HepG2 (cell line): ENCODE measurements at regions not wholly inside any gene's neighbourhood (a gene's known extent, or its start where the extent isn't known, plus 50 kb on each side); places are given as distances from the start of the nearest gene placed in this dataset.

ENCODE experiments used
- ATAC-seq: fragments of 200-7000 bp; cut with Tn5 transposase; 3 replicates; pipeline ENCODE4 v1.9.1; 2020; ENCODE audit warnings: mild to moderate bottlenecking, moderate library complexity
- BruUV-seq: library from RNA; stranded (reverse); fragments of 400-500 nt; replicated peaks from 2 replicates; lab custom pipeline; 2021; lab: Mats Ljungman, UMichigan
- CTCF ChIA-PET: fragments of 300-600 bp; formaldehyde crosslinking; extraction: SDS; loops from one replicate; lab custom pipeline; 2021; ENCODE audit warnings: low total read pairs, inconsistent platforms, low intra/inter-chr PET ratio; lab: Yijun Ruan, JAX
- POLR2A ChIA-PET: fragments of 350-600 bp; sonication (Branson Sonifier 250); formaldehyde crosslinking; loops from one replicate; lab custom pipeline; 2020; ENCODE audit warnings: antibody characterized with exemption, inconsistent platforms; lab: Yijun Ruan, JAX
- DNase-seq: peaks from one replicate; pipeline ENCODE4 v3.0.0-alpha.2; 2015; ENCODE audit warnings: low spot score
- FAIRE-seq: peaks from 3 replicates; lab custom pipeline; 2011; peaks lifted over from hg19 to GRCh38; lab: Jason Lieb, UNC
- H2AFZ ChIP-seq: one replicate; pipeline ENCODE4 v1.6.1; 2011; ENCODE audit warnings: low read length, inconsistent platforms
- H3K27ac ChIP-seq: fragments of 300-600 bp; 3 replicates; pipeline ENCODE4 v1.8.0; 2011; ENCODE audit warnings: mixed run types, mild to moderate bottlenecking, mixed read lengths, low read length, inconsistent platforms; ENCODE audit not compliant: insufficient read depth; ENCODE audit errors: extremely low read length
- H3K27me3 ChIP-seq, 2 experiments: fragments of 200-600 bp in 1 of 2; 2 replicates in 1 of 2; 3 replicates in 1 of 2; pipeline versions ENCODE4 v1.6.0 to v1.8.0; 2011; ENCODE audit warnings: low read length in 2 of 2, mild to moderate bottlenecking in 2 of 2, moderate library complexity in 2 of 2, inconsistent platforms in 1 of 2; ENCODE audit not compliant: insufficient read depth in 2 of 2, control insufficient read depth in 1 of 2
- H3K36me3 ChIP-seq, 2 experiments: fragments of 200-600 bp in 1 of 2; replicated peaks in 1 of 2; 2 replicates in 1 of 2; 3 replicates in 1 of 2; pipeline versions ENCODE4 v1.5.1 to v1.8.0; 2011; ENCODE audit warnings: low read length in 2 of 2, inconsistent platforms in 1 of 2; ENCODE audit not compliant: insufficient read depth in 2 of 2, control insufficient read depth in 1 of 2
- H3K4me1 ChIP-seq: 2 replicates; pipeline ENCODE4 v1.5.1; 2012; ENCODE audit warnings: low read length, inconsistent platforms; ENCODE audit not compliant: insufficient read depth
- H3K4me2 ChIP-seq: 2 replicates; pipeline ENCODE4 v1.6.0; 2011; ENCODE audit warnings: low read depth, low read length, inconsistent platforms
- H3K4me3 ChIP-seq, 3 experiments: fragments of 200-600 bp in 1 of 3; sonication (generic), shearing (Covaris generic) in 1 of 3; replicated peaks in 1 of 3; 2 replicates each; pipeline ENCODE4 v1.5.1; 2011 to 2016; ENCODE audit warnings: low read length in 3 of 3, inconsistent platforms in 2 of 3, low read depth in 2 of 3, mild to moderate bottlenecking in 2 of 3, control low read depth in 1 of 3, mixed read lengths in 1 of 3; ENCODE audit not compliant: insufficient read depth in 1 of 3
- H3K79me2 ChIP-seq: one replicate; pipeline ENCODE4 v1.6.1; 2011; ENCODE audit warnings: low read length, inconsistent platforms; ENCODE audit not compliant: insufficient read depth
- H3K9ac ChIP-seq: 2 replicates; pipeline ENCODE4 v1.6.0; 2011; ENCODE audit warnings: mild to moderate bottlenecking, low read depth, low read length, inconsistent platforms; ENCODE audit not compliant: insufficient read depth
- H3K9me3 ChIP-seq: 2 replicates; pipeline ENCODE4 v1.5.1; 2012; ENCODE audit warnings: mild to moderate bottlenecking, low read length
- H4K20me1 ChIP-seq: 2 replicates; pipeline ENCODE4 v1.6.0; 2011; ENCODE audit warnings: inconsistent platforms, mild to moderate bottlenecking, low read length, moderate library complexity; ENCODE audit not compliant: insufficient read depth
- ATM ChIP-seq: fragments of 450-650 bp; IDR thresholded peaks from 2 replicates; pipeline ENCODE4 v1.7.1; 2017; ENCODE audit warnings: mild to moderate bottlenecking, borderline replicate concordance
- KDM3A ChIP-seq: IDR thresholded peaks from 2 replicates; pipeline ENCODE4 v1.6.1; 2018; ENCODE audit warnings: low read depth, missing compliant biosample characterization
- SMC3 ChIP-seq: IDR thresholded peaks from 2 replicates; pipeline ENCODE4 v1.6.1; 2011; ENCODE audit warnings: low read length, improper control_type of control experiment
- ZFAT ChIP-seq: sonication (generic); formaldehyde crosslinking; conservative IDR thresholded peaks from 2 replicates; pipeline ENCODE4 v1.8.1; 2023; ENCODE audit warnings: missing genetic modification reagents, inconsistent platforms
- WGBS: methylation state at CpG from one replicate; pipeline ENCODE4 v1.1.6; 2017; ENCODE audit warnings: low lambda C conversion rate; 5-methylcytosine and 5-hydroxymethylcytosine counted together
- in situ Hi-C: cut with HindIII; loops from 2 replicates; pipeline ENCODE4 v1.10.0; 2017; ENCODE audit warnings: low pct_unique_long_range_greater_than_20kb; ENCODE audit not compliant: extremely low pct_ligation_motif_present
- intact Hi-C: fragments of 100-400 bp; cut with micrococcal nuclease; formaldehyde crosslinking; loops from one replicate; pipeline ENCODE4 v1.10.0; 2022; ENCODE audit not compliant: unreplicated experiment
- TF ChIP-seq, protein P1 (sequence below): IDR thresholded peaks from 2 replicates; pipeline ENCODE4 v1.6.1; 2016
- TF ChIP-seq, protein P2 (sequence below): sonication (generic); formaldehyde crosslinking; IDR thresholded peaks from 2 replicates; pipeline ENCODE4 v1.5.0; 2020; ENCODE audit warnings: mild to moderate bottlenecking, missing genetic modification reagents, borderline replicate concordance
- TF ChIP-seq, protein P3 (sequence below): sonication (generic); formaldehyde crosslinking; conservative IDR thresholded peaks from 2 replicates; pipeline ENCODE4 v1.8.0; 2022; ENCODE audit warnings: missing genetic modification reagents
- TF ChIP-seq, protein P4 (sequence below): IDR thresholded peaks from 2 replicates; pipeline ENCODE4 v1.6.1; 2016; ENCODE audit warnings: missing compliant biosample characterization, missing genetic modification reagents, borderline replicate concordance

DNA sequence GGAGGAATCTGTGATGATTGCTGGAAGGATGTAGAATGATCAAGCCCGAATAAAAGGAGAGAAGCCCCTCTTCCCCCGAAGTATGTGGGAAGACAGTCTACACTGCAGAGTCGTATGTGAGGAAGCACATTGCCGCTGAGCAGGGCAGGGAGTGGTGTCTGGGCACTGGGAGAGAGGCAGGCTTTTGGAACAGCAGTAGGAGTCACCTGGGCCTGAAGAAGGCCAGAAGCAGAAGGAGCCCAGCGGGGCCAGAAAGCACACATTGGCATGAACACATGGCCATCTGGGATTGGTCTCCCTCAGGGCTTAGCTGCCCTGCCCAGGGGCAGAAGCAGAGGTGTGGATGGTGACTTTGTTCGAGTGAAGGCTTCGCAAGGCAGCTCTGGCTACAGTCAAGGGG, 162.8 kb downstream of the ERCC6L2 start:
- H3K4me2 ChIP-seq: no peak overlapping the region
- TF ChIP-seq ZFAT (CRISPR knock-in tag): no peak
- TF ChIP-seq, protein P1, sequence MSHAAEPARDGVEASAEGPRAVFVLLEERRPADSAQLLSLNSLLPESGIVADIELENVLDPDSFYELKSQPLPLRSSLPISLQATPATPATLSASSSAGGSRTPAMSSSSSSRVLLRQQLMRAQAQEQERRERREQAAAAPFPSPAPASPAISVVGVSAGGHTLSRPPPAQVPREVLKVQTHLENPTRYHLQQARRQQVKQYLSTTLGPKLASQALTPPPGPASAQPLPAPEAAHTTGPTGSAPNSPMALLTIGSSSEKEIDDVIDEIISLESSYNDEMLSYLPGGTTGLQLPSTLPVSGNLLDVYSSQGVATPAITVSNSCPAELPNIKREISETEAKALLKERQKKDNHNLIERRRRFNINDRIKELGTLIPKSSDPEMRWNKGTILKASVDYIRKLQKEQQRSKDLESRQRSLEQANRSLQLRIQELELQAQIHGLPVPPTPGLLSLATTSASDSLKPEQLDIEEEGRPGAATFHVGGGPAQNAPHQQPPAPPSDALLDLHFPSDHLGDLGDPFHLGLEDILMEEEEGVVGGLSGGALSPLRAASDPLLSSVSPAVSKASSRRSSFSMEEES (CRISPR knock-in tag): no peak
- TF ChIP-seq SMC3: no peak
- TF ChIP-seq, protein P2, sequence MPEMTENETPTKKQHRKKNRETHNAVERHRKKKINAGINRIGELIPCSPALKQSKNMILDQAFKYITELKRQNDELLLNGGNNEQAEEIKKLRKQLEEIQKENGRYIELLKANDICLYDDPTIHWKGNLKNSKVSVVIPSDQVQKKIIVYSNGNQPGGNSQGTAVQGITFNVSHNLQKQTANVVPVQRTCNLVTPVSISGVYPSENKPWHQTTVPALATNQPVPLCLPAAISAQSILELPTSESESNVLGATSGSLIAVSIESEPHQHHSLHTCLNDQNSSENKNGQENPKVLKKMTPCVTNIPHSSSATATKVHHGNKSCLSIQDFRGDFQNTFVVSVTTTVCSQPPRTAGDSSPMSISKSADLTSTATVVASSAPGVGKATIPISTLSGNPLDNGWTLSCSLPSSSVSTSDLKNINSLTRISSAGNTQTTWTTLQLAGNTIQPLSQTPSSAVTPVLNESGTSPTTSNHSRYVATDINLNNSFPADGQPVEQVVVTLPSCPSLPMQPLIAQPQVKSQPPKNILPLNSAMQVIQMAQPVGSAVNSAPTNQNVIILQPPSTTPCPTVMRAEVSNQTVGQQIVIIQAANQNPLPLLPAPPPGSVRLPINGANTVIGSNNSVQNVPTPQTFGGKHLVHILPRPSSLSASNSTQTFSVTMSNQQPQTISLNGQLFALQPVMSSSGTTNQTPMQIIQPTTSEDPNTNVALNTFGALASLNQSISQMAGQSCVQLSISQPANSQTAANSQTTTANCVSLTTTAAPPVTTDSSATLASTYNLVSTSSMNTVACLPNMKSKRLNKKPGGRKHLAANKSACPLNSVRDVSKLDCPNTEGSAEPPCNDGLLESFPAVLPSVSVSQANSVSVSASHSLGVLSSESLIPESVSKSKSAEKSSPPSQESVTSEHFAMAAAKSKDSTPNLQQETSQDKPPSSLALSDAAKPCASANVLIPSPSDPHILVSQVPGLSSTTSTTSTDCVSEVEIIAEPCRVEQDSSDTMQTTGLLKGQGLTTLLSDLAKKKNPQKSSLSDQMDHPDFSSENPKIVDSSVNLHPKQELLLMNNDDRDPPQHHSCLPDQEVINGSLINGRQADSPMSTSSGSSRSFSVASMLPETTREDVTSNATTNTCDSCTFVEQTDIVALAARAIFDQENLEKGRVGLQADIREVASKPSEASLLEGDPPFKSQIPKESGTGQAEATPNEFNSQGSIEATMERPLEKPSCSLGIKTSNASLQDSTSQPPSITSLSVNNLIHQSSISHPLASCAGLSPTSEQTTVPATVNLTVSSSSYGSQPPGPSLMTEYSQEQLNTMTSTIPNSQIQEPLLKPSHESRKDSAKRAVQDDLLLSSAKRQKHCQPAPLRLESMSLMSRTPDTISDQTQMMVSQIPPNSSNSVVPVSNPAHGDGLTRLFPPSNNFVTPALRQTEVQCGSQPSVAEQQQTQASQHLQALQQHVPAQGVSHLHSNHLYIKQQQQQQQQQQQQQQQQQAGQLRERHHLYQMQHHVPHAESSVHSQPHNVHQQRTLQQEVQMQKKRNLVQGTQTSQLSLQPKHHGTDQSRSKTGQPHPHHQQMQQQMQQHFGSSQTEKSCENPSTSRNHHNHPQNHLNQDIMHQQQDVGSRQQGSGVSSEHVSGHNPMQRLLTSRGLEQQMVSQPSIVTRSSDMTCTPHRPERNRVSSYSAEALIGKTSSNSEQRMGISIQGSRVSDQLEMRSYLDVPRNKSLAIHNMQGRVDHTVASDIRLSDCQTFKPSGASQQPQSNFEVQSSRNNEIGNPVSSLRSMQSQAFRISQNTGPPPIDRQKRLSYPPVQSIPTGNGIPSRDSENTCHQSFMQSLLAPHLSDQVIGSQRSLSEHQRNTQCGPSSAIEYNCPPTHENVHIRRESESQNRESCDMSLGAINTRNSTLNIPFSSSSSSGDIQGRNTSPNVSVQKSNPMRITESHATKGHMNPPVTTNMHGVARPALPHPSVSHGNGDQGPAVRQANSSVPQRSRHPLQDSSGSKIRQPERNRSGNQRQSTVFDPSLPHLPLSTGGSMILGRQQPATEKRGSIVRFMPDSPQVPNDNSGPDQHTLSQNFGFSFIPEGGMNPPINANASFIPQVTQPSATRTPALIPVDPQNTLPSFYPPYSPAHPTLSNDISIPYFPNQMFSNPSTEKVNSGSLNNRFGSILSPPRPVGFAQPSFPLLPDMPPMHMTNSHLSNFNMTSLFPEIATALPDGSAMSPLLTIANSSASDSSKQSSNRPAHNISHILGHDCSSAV (CRISPR knock-in tag): no peak
- TF ChIP-seq, protein P3, sequence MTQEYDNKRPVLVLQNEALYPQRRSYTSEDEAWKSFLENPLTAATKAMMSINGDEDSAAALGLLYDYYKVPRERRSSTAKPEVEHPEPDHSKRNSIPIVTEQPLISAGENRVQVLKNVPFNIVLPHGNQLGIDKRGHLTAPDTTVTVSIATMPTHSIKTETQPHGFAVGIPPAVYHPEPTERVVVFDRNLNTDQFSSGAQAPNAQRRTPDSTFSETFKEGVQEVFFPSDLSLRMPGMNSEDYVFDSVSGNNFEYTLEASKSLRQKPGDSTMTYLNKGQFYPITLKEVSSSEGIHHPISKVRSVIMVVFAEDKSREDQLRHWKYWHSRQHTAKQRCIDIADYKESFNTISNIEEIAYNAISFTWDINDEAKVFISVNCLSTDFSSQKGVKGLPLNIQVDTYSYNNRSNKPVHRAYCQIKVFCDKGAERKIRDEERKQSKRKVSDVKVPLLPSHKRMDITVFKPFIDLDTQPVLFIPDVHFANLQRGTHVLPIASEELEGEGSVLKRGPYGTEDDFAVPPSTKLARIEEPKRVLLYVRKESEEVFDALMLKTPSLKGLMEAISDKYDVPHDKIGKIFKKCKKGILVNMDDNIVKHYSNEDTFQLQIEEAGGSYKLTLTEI (CRISPR knock-in tag): no peak
- TF ChIP-seq KDM3A (CRISPR knock-in tag): no peak
- TF ChIP-seq ATM: no peak
- TF ChIP-seq, protein P4, sequence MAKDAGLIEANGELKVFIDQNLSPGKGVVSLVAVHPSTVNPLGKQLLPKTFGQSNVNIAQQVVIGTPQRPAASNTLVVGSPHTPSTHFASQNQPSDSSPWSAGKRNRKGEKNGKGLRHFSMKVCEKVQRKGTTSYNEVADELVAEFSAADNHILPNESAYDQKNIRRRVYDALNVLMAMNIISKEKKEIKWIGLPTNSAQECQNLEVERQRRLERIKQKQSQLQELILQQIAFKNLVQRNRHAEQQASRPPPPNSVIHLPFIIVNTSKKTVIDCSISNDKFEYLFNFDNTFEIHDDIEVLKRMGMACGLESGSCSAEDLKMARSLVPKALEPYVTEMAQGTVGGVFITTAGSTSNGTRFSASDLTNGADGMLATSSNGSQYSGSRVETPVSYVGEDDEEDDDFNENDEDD (CRISPR knock-in tag): no peak
- TF ChIP-seq, all 625 proteins: peak for 0
- peaks cover 1 to 14% of the 10 kb centered on the region in 2 experiments; a peak in 2 of 5 replicates for H3K27me3 ChIP-seq
- no peak overlapping the region for H2AFZ ChIP-seq
- no peak overlapping the region for H3K4me3 ChIP-seq
- H3K9ac ChIP-seq: no peak overlapping the region
- FAIRE-seq (no peak), DNase-seq (no peak), ATAC-seq (no peak)
- no peak overlapping the region for H3K27ac ChIP-seq
- BruUV-seq: no TSS peak
- WGBS: 31% methylated on average over 7 of the region's 7 CpGs
- no peaks in the 10 kb centered on the region for H3K79me2 ChIP-seq
- intact Hi-C loops: no loop called here
- H3K9me3 ChIP-seq: no peaks in the 10 kb centered on the region; the same call in 1 of the 2 replicates
- ChIA-PET CTCF (no interaction called here), POLR2A (no interaction called here)
- H4K20me1 ChIP-seq: no peaks in the 10 kb centered on the region
- in situ Hi-C loops: no loop called here
- H3K36me3 ChIP-seq: no peaks in the 10 kb centered on the region
- H3K4me1 ChIP-seq: peaks cover 15% of the 10 kb centered on the region
